GM12878 (cell line): ENCODE measurements at regions not wholly inside any gene's neighbourhood (a gene's known extent, or its start where the extent isn't known, plus 50 kb on each side); places are given as distances from the start of the nearest gene placed in this dataset.
"Not testable (repeated sequence)": the region's sequence is repeated elsewhere in the genome, so short reads cannot be mapped to it uniquely, and the experiment has no call there.

Experiments used
- ATAC-seq: fragments of 200-7000 bp; cut with Tn5 transposase; 3 replicates; pipeline ENCODE4 v1.9.1; 2020; ENCODE audit warnings: mild to moderate bottlenecking, moderate library complexity
- BruUV-seq: library from RNA; stranded (reverse); fragments of 400-500 nt; replicated peaks from 2 replicates; lab custom pipeline; 2021; lab: Mats Ljungman, UMichigan
- CTCF ChIA-PET: fragments of 300-600 bp; sonication (Branson Sonifier 250); formaldehyde crosslinking; extraction: SDS; loops from one replicate; lab custom pipeline; 2021; ENCODE audit warnings: inconsistent platforms; lab: Yijun Ruan, JAX
- POLR2A ChIA-PET: fragments of 350-600 bp; formaldehyde crosslinking; extraction: SDS; loops from one replicate; lab custom pipeline; 2021; ENCODE audit warnings: inconsistent platforms; lab: Charles Lee
- RAD21 ChIA-PET: fragments of 300-600 bp; sonication (Branson Sonifier 250); formaldehyde crosslinking; loops from one replicate; lab custom pipeline; 2023; ENCODE audit warnings: antibody characterized with exemption; ENCODE audit not compliant: unreplicated experiment; lab: Charles Lee
- SMC1A ChIA-PET: fragments of 300-600 bp; sonication (Branson Sonifier 250); formaldehyde crosslinking; loops from one replicate; lab custom pipeline; 2023; ENCODE audit not compliant: unreplicated experiment, uncharacterized antibody; lab: Charles Lee
- DNase-seq: peaks from one replicate; pipeline ENCODE4 v3.0.0-alpha.2; 2011; ENCODE audit warnings: low read depth, low spot score
- FAIRE-seq: peaks from 3 replicates; lab custom pipeline; 2011; peaks lifted over from hg19 to GRCh38; lab: Jason Lieb, UNC
- H2AFZ ChIP-seq: 2 replicates; pipeline ENCODE4 v1.6.0; 2011; ENCODE audit warnings: low read depth, low read length, control low read depth; ENCODE audit not compliant: control insufficient read depth
- H3K27ac ChIP-seq: 2 replicates; pipeline ENCODE4 v1.5.1; 2011; ENCODE audit warnings: control low read depth; ENCODE audit not compliant: control insufficient read depth, insufficient read depth
- H3K27me3 ChIP-seq, 2 experiments: replicated peaks in 1 of 2; 2 replicates each; pipeline versions ENCODE4 v1.6.0 to v1.6.1; 2011; ENCODE audit warnings: low read length in 1 of 2; ENCODE audit not compliant: control insufficient read depth in 2 of 2, insufficient read depth in 2 of 2
- H3K36me3 ChIP-seq, 2 experiments: 2 replicates each; pipeline ENCODE4 v1.5.1; 2011; ENCODE audit warnings: low read length in 1 of 2; ENCODE audit not compliant: control insufficient read depth in 2 of 2, insufficient read depth in 2 of 2
- H3K4me1 ChIP-seq: 2 replicates; pipeline ENCODE4 v1.6.1; 2011; ENCODE audit warnings: mild to moderate bottlenecking, low read length, moderate library complexity, mixed read lengths; ENCODE audit not compliant: control insufficient read depth, insufficient read depth
- H3K4me2 ChIP-seq: 2 replicates; pipeline ENCODE4 v1.6.0; 2011; ENCODE audit warnings: control low read depth; ENCODE audit not compliant: control insufficient read depth, insufficient read depth
- H3K4me3 ChIP-seq: fragments of 200-600 bp; sonication (generic); 2 replicates; pipeline ENCODE4 v1.5.1; 2016
- H3K79me2 ChIP-seq: 2 replicates; pipeline ENCODE4 v1.6.0; 2011; ENCODE audit warnings: low read length; ENCODE audit not compliant: control insufficient read depth, insufficient read depth
- H3K9ac ChIP-seq: 2 replicates; pipeline ENCODE4 v1.8.0; 2011; ENCODE audit warnings: low read length, control low read depth, mixed read lengths; ENCODE audit not compliant: control insufficient read depth, insufficient read depth
- H3K9me3 ChIP-seq: replicated peaks from 3 replicates; pipeline ENCODE4 v1.5.1; 2011; ENCODE audit warnings: mild to moderate bottlenecking, low read length; ENCODE audit not compliant: control insufficient read depth, insufficient read depth
- H4K20me1 ChIP-seq: 2 replicates; pipeline ENCODE4 v1.6.0; 2011; ENCODE audit not compliant: control insufficient read depth, insufficient read depth
- ATF7 ChIP-seq: fragments of 450-650 bp; IDR thresholded peaks from 2 replicates; pipeline ENCODE4 v1.6.1; 2016; ENCODE audit warnings: low read depth, mild to moderate bottlenecking
- IKZF1 ChIP-seq: fragments of 450-650 bp; conservative IDR thresholded peaks from 2 replicates; pipeline ENCODE4 v1.6.1; 2017; ENCODE audit warnings: antibody characterized with exemption, mild to moderate bottlenecking
- IKZF2 ChIP-seq, 2 experiments: fragments of 450-650 bp; IDR thresholded peaks; 2 replicates each; pipeline ENCODE4 v1.6.1; 2017; ENCODE audit warnings: mild to moderate bottlenecking in 2 of 2, moderate library complexity in 2 of 2
- MEF2B ChIP-seq: fragments of 450-650 bp; IDR thresholded peaks from 2 replicates; pipeline ENCODE4 v1.6.1; 2018; ENCODE audit warnings: mild to moderate bottlenecking, moderate library complexity; ENCODE audit not compliant: partially characterized antibody, poor library complexity, severe bottlenecking
- MTA2 ChIP-seq: fragments of 450-650 bp; IDR thresholded peaks from 2 replicates; pipeline ENCODE4 v1.6.1; 2016; ENCODE audit warnings: low read depth, mild to moderate bottlenecking, moderate library complexity
- RUNX3 ChIP-seq: IDR thresholded peaks from 2 replicates; pipeline ENCODE4 v1.6.1; 2012; ENCODE audit warnings: low read length, inconsistent platforms
- ZSCAN29 ChIP-seq: fragments of 450-650 bp; IDR thresholded peaks from 2 replicates; pipeline ENCODE4 v1.6.1; 2017; ENCODE audit warnings: mild to moderate bottlenecking, moderate library complexity
- WGBS: methylation state at CpG from one replicate; pipeline ENCODE4 v1.1.6; 2016; ENCODE audit warnings: low lambda C conversion rate; ENCODE audit not compliant: insufficient replicate concordance, insufficient coverage; ENCODE audit errors: missing lambda C conversion rate; 5-methylcytosine and 5-hydroxymethylcytosine counted together
- in situ Hi-C: fragments of 300-500 bp; cut with MboI; formaldehyde crosslinking; loops from 9 replicates; pipeline ENCODE4 v1.14.3; 2018; ENCODE audit warnings: mixed read lengths
- intact Hi-C: fragments of 100-400 bp; cut with micrococcal nuclease; formaldehyde crosslinking; loops from one replicate; pipeline ENCODE4 v1.14.2; 2022; ENCODE audit not compliant: unreplicated experiment
- TF ChIP-seq, protein P1 (sequence below): fragments of 450-650 bp; IDR thresholded peaks from 2 replicates; pipeline ENCODE4 v1.6.1; 2017; ENCODE audit warnings: mild to moderate bottlenecking, moderate library complexity
- TF ChIP-seq, protein P2 (sequence below): fragments of 450-650 bp; formaldehyde crosslinking; IDR thresholded peaks from 2 replicates; pipeline ENCODE4 v1.4.0; 2022; ENCODE audit warnings: mild to moderate bottlenecking, moderate library complexity
- TF ChIP-seq, protein P3 (sequence below): fragments of 450-650 bp; formaldehyde crosslinking; IDR thresholded peaks from 2 replicates; pipeline ENCODE4 v1.4.0; 2020; ENCODE audit warnings: mild to moderate bottlenecking, moderate library complexity

DNA sequence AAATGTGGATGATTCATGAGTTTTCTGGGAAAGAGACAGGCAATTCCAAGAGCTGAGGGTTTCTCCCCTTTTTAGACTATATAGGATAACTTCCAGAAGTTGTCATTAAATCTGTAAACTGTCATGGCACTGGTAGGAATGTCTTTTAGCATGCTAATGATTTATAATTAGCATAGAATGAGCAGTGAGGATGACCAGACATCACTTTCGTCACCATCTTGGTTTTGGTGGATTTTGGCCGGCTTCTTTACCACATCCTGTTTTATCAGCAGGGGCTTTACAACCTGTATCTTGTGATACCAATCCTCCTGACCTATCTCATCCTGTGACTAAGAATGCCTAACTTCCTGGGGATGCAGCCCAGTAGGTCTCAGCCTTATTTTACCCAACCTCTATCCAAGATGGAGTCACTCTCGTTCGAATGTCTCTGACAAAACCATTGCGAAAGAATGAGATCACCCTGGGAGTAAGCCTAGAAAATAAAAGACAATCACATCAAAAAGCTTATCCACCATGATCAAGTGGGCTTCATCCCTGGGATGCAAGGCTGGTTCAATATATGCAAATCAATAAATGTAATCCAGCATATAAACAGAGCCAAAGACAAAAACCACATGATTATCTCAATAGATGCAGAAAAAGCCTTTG is 153.6 kb upstream of the BET1 start:
- H2AFZ ChIP-seq, H3K36me3 ChIP-seq, in situ Hi-C loops, H3K4me1 ChIP-seq, CTCF ChIA-PET, H3K4me3 ChIP-seq, H3K27me3 ChIP-seq, RAD21 ChIA-PET, FAIRE-seq, BruUV-seq, H3K27ac ChIP-seq, H3K9me3 ChIP-seq, H3K4me2 ChIP-seq, H3K79me2 ChIP-seq, DNase-seq, H4K20me1 ChIP-seq, H3K9ac ChIP-seq: not testable (repeated sequence)
- SMC1A ChIA-PET, result interaction anchor here (0.8 to 4.3 kb wide), 3 partner anchors 20 to 27 kb away, joined by 3 to 27 read pairs (median 4); no protein-coding TSS in a partner anchor
- ATAC-seq, result peak; percentile 29
- intact Hi-C loops, result loop anchor here (1.0 kb wide), 1 partner anchor 19 kb away; no protein-coding TSS in a partner anchor
- WGBS, result 72% methylated on average over 5 of the region's 5 CpGs
- POLR2A ChIA-PET, result interaction anchor here (0.6 kb wide), 1 partner anchor 348 kb away, joined by 5 read pairs; no protein-coding TSS in a partner anchor
- TF ChIP-seq IKZF1 (0 out of 2 replicates have a peak, but pooled peaks have one; percentile 17), IKZF2 (IDR thresholded peaks at IDR 0.05) (peak in 1 of 2 experiments; percentile 47; a peak in 2 of 4 replicates), RUNX3 (peak; percentile 54), MTA2 (peak; percentile 27; the same call in 1 of the 2 replicates), ZSCAN29 (0 out of 2 replicates have a peak, but pooled peaks have one; percentile 66), MEF2B (peak; percentile 24), ATF7 (peak; percentile 23; the same call in 1 of the 2 replicates)
- TF ChIP-seq, protein P1, sequence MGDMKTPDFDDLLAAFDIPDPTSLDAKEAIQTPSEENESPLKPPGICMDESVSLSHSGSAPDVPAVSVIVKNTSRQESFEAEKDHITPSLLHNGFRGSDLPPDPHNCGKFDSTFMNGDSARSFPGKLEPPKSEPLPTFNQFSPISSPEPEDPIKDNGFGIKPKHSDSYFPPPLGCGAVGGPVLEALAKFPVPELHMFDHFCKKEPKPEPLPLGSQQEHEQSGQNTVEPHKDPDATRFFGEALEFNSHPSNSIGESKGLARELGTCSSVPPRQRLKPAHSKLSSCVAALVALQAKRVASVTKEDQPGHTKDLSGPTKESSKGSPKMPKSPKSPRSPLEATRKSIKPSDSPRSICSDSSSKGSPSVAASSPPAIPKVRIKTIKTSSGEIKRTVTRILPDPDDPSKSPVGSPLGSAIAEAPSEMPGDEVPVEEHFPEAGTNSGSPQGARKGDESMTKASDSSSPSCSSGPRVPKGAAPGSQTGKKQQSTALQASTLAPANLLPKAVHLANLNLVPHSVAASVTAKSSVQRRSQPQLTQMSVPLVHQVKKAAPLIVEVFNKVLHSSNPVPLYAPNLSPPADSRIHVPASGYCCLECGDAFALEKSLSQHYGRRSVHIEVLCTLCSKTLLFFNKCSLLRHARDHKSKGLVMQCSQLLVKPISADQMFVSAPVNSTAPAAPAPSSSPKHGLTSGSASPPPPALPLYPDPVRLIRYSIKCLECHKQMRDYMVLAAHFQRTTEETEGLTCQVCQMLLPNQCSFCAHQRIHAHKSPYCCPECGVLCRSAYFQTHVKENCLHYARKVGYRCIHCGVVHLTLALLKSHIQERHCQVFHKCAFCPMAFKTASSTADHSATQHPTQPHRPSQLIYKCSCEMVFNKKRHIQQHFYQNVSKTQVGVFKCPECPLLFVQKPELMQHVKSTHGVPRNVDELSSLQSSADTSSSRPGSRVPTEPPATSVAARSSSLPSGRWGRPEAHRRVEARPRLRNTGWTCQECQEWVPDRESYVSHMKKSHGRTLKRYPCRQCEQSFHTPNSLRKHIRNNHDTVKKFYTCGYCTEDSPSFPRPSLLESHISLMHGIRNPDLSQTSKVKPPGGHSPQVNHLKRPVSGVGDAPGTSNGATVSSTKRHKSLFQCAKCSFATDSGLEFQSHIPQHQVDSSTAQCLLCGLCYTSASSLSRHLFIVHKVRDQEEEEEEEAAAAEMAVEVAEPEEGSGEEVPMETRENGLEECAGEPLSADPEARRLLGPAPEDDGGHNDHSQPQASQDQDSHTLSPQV, result peak; percentile 98
- TF ChIP-seq, protein P2, sequence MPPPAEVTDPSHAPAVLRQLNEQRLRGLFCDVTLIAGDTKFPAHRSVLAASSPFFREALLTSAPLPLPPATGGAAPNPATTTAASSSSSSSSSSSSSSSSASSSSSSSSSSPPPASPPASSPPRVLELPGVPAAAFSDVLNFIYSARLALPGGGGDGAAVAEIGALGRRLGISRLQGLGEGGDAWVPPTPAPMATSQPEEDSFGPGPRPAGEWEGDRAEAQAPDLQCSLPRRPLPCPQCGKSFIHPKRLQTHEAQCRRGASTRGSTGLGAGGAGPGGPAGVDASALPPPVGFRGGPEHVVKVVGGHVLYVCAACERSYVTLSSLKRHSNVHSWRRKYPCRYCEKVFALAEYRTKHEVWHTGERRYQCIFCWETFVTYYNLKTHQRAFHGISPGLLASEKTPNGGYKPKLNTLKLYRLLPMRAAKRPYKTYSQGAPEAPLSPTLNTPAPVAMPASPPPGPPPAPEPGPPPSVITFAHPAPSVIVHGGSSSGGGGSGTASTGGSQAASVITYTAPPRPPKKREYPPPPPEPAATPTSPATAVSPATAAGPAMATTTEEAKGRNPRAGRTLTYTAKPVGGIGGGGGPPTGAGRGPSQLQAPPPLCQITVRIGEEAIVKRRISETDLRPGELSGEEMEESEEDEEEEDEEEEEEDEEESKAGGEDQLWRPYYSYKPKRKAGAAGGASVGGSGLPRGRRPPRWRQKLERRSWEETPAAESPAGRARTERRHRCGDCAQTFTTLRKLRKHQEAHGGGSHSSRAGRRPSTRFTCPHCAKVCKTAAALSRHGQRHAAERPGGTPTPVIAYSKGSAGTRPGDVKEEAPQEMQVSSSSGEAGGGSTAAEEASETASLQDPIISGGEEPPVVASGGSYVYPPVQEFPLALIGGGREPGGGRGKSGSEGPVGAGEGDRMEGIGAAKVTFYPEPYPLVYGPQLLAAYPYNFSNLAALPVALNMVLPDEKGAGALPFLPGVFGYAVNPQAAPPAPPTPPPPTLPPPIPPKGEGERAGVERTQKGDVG (CRISPR knock-in tag), result peak; percentile 84; the same call in 1 of the 2 replicates
- TF ChIP-seq, protein P3, sequence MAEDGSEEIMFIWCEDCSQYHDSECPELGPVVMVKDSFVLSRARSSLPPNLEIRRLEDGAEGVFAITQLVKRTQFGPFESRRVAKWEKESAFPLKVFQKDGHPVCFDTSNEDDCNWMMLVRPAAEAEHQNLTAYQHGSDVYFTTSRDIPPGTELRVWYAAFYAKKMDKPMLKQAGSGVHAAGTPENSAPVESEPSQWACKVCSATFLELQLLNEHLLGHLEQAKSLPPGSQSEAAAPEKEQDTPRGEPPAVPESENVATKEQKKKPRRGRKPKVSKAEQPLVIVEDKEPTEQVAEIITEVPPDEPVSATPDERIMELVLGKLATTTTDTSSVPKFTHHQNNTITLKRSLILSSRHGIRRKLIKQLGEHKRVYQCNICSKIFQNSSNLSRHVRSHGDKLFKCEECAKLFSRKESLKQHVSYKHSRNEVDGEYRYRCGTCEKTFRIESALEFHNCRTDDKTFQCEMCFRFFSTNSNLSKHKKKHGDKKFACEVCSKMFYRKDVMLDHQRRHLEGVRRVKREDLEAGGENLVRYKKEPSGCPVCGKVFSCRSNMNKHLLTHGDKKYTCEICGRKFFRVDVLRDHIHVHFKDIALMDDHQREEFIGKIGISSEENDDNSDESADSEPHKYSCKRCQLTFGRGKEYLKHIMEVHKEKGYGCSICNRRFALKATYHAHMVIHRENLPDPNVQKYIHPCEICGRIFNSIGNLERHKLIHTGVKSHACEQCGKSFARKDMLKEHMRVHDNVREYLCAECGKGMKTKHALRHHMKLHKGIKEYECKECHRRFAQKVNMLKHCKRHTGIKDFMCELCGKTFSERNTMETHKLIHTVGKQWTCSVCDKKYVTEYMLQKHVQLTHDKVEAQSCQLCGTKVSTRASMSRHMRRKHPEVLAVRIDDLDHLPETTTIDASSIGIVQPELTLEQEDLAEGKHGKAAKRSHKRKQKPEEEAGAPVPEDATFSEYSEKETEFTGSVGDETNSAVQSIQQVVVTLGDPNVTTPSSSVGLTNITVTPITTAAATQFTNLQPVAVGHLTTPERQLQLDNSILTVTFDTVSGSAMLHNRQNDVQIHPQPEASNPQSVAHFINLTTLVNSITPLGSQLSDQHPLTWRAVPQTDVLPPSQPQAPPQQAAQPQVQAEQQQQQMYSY (CRISPR knock-in tag), result peak; percentile 81; the same call in 1 of the 2 replicates
